Stimulated activated naive CD4-positive, alpha-beta T cell (primary cell): ENCODE measurements at regions not wholly inside any gene's neighbourhood (a gene's known extent, or its start where the extent isn't known, plus 50 kb on each side); places are given as distances from the start of the nearest gene placed in this dataset.

Source experiments
- DNase-seq, 6 experiments: peaks; one replicate each; lab custom pipeline; 2025; lab: John Stamatoyannopoulos, UW

- no peak for DNase-seq
These were observed 50.0 kb upstream of the DOCK9 start for GRCh38 chr13:99027661-99028425.

GRCh38 chr13:99028890-99029289 lies 51.0 kb upstream of the DOCK9 start:
- DNase-seq, result peak in 3 of 6 experiments; percentile 11 to 39 (median 26)

- no peak for DNase-seq
These were observed 51.7 kb upstream of the DOCK9 start for GRCh38 chr13:99029576-99029975.

GRCh38 chr13:99030326-99030725 lies 52.5 kb upstream of the DOCK9 start:
- no peak for DNase-seq

GRCh38 chr13:99031832-99032231 lies 54.0 kb upstream of the DOCK9 start:
- DNase-seq, result no peak

- peak in 3 of 6 experiments; percentile 15 to 54 (median 37) for DNase-seq
These were observed 56.0 kb upstream of the DOCK9 start for GRCh38 chr13:99033814-99034213.

- DNase-seq, result no peak
These were observed 56.6 kb upstream of the DOCK9 start for GRCh38 chr13:99034333-99035085.

- DNase-seq, result no peak
These were observed 57.9 kb upstream of the DOCK9 start for GRCh38 chr13:99035715-99036114.

- no peak for DNase-seq
These were observed 59.9 kb upstream of the DOCK9 start for GRCh38 chr13:99037756-99038155.

- no peak for DNase-seq
These were observed 61.9 kb upstream of the DOCK9 start for GRCh38 chr13:99039718-99040280.

- DNase-seq, result no peak
These were observed 62.8 kb upstream of the DOCK9 start for GRCh38 chr13:99040536-99041131.

- no peak for DNase-seq
These were observed 63.5 kb upstream of the DOCK9 start for GRCh38 chr13:99041337-99041736.

- no peak for DNase-seq
These were observed 63.9 kb upstream of the DOCK9 start for GRCh38 chr13:99041788-99042187.

GRCh38 chr13:99042521-99043250 lies 64.8 kb upstream of the DOCK9 start:
- no peak for DNase-seq

- no peak for DNase-seq
These were observed 66.0 kb upstream of the DOCK9 start for GRCh38 chr13:99043831-99044231.

- no peak for DNase-seq
These were observed 66.9 kb upstream of the DOCK9 start for GRCh38 chr13:99044764-99045163.

- DNase-seq, result no peak
These were observed 67.5 kb upstream of the DOCK9 start for GRCh38 chr13:99045396-99045795.

GRCh38 chr13:99046851-99047250 lies 69.0 kb upstream of the DOCK9 start:
- no peak for DNase-seq

GRCh38 chr13:99050983-99051488 lies 73.2 kb upstream of the DOCK9 start:
- peak in 1 of 6 experiments; percentile 35 for DNase-seq

- DNase-seq, result peak in 3 of 6 experiments; percentile 51 to 80 (median 78)
These were observed 74.0 kb upstream of the DOCK9 start for GRCh38 chr13:99051768-99052455.

GRCh38 chr13:99053636-99054233 lies 75.9 kb upstream of the DOCK9 start:
- DNase-seq, result peak in 1 of 6 experiments; percentile 9
